ENCODE measurements at regions not wholly inside any gene's neighbourhood (a gene's known extent, or its start where the extent isn't known, plus 50 kb on each side); places are given as distances from the start of the nearest gene placed in this dataset.

- TF ChIP-seq CTCF (IDR thresholded peaks at IDR 0.05; ENCODE audit: extremely low read depth, missing control alignments): no peak
- DNase-seq (ENCODE audit: low spot score): no peak
Measured at GRCh38 chr6:137656735-137657134, 162.5 kb upstream of the OLIG3 start.

DNA sequence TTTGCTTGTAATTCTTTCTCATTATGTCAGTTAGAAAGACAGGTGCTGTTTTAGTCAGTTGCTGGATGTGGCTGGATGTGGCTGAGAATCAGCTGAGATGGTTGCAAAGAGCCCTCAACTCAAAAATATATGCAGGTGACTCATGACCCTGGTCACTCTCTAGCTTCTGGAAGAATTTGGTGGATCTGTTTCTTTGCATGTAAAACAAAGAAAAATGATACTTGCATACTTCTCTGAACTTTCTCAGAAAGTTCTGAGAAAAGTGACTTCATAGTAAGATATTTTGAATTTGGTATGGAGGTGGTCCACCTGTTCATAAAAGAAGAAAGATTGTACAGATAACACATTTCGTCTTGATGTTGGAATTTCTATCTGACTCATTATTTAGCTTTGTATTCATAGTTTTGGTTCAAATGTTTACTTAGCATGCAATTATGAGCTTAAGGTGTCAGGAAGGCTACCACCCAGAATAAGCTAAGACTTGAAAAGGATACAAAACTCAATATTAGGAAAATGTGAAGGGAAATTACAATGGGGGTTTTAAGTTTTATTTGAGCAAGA lies 163.2 kb upstream of the OLIG3 start:
- no peak for DNase-seq (ENCODE audit: low spot score)
- TF ChIP-seq CTCF (IDR thresholded peaks at IDR 0.05; ENCODE audit: extremely low read depth, missing control alignments): no peak

- TF ChIP-seq CTCF (IDR thresholded peaks at IDR 0.05; ENCODE audit: extremely low read depth, missing control alignments): no peak
- no peak for DNase-seq (ENCODE audit: low spot score)
Measured at GRCh38 chr6:137658287-137658686, 164.1 kb upstream of the OLIG3 start.

DNA sequence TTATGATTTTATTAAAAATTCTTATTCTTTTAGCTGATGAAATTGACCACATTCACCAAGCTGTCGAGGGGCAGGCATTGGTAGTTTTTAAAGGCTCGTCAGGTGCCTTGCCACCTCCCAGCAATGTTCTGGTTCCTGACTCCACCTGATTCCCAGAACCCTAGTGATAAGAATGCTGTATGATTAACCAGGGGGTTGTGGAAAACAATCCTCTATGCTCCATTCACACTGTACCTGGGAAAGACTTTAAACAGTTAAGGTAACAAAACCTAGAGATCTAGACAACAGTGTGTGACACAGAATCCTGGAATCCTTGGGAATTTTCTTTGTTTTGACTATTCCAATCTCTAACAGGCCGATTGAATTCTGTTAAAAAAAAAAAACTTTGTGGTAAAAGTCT lies 165.7 kb upstream of the OLIG3 start:
- no peak for TF ChIP-seq CTCF (IDR thresholded peaks at IDR 0.05; ENCODE audit: extremely low read depth, missing control alignments)
- DNase-seq (ENCODE audit: low spot score): no peak

- no peak for TF ChIP-seq CTCF (IDR thresholded peaks at IDR 0.05; ENCODE audit: extremely low read depth, missing control alignments)
- no peak for DNase-seq (ENCODE audit: low spot score)
Measured at GRCh38 chr6:137660296-137660731, 166.1 kb upstream of the OLIG3 start.

- peak; percentile 32 for DNase-seq (ENCODE audit: low spot score)
- TF ChIP-seq CTCF (IDR thresholded peaks at IDR 0.05; ENCODE audit: extremely low read depth, missing control alignments): peak; percentile 31
Measured at GRCh38 chr6:137661601-137662000, 167.4 kb upstream of the OLIG3 start.

- no peak for DNase-seq (ENCODE audit: low spot score)
- no peak for TF ChIP-seq CTCF (IDR thresholded peaks at IDR 0.05; ENCODE audit: extremely low read depth, missing control alignments)
Measured at GRCh38 chr6:137664183-137664582, 170.0 kb upstream of the OLIG3 start.
